OCI-LY7 (cell line): ENCODE measurements at regions not wholly inside any gene's neighbourhood (a gene's known extent, or its start where the extent isn't known, plus 50 kb on each side); places are given as distances from the start of the nearest gene placed in this dataset.

Experiments
- CTCF ChIP-seq: fragments of 200-600 bp; sonication (generic); conservative IDR thresholded peaks from 2 replicates; pipeline ENCODE4 v1.5.1; 2014; ENCODE audit warnings: mild to moderate bottlenecking, antibody characterized with exemption, low read length, moderate library complexity, mixed read lengths
- EZH2phosphoT487 ChIP-seq: fragments of 200-600 bp; sonication (generic); IDR thresholded peaks from 2 replicates; pipeline ENCODE4 v1.6.1; 2018; ENCODE audit warnings: low read depth, borderline replicate concordance, mild to moderate bottlenecking, mixed run types, antibody characterized with exemption, low read length, moderate library complexity, mixed read lengths

DNA sequence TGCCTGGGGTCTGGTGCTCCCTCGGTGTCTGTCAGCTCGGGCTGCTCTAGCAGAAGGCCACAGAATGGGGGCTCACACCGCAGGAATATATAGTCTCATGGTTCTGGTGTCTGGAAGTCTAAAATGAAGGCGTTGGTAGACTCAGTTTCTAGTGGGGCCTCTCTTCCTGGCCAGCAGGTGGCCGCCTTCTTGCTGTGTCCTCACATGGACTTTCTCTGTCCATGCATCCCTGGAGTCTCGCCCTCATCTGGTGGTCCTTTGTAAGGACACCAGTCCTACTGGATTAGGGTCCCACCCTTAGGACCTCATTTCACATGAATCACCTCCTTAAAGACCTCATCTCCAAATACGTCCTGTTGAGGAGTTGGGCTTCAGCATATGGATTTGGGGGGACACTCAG lies 65.7 kb downstream of the RRM2 start:
- TF ChIP-seq CTCF (no peak), EZH2phosphoT487 (no peak)
